GM23248 (cell line): ENCODE measurements at regions not wholly inside any gene's neighbourhood (a gene's known extent, or its start where the extent isn't known, plus 50 kb on each side); places are given as distances from the start of the nearest gene placed in this dataset.

Source experiments
- EZH2 ChIP-seq: fragments of 200-600 bp; sonication (generic); IDR thresholded peaks from 2 replicates; pipeline ENCODE4 v1.6.1; 2018; ENCODE audit warnings: antibody characterized with exemption, mild to moderate bottlenecking; ENCODE audit not compliant: insufficient read depth, poor library complexity, severe bottlenecking
- EZH2phosphoT487 ChIP-seq: fragments of 200-600 bp; sonication (generic); IDR thresholded peaks from 2 replicates; pipeline ENCODE4 v1.6.1; 2018; ENCODE audit warnings: antibody characterized with exemption, moderate library complexity, mild to moderate bottlenecking, low read depth; ENCODE audit not compliant: insufficient read depth

GRCh38 chr14:43548368-43548767 is 958.7 kb downstream of the FSCB start:
- TF ChIP-seq EZH2 (no peak), EZH2phosphoT487 (no peak)
